Right lobe of liver (tissue), 6 donors: ENCODE measurements at regions not wholly inside any gene's neighbourhood (a gene's known extent, or its start where the extent isn't known, plus 50 kb on each side); places are given as distances from the start of the nearest gene placed in this dataset.

ENCODE experiments used
- ATAC-seq, 4 donors: fragments of 200-7000 bp; cut with Tn5 transposase; one replicate each; pipeline ENCODE4 v1.9.1; 2020; ENCODE audit warnings: mild to moderate bottlenecking in 4 of 4, moderate library complexity in 4 of 4
- DNase-seq, 3 donors: peaks; one replicate each; pipeline ENCODE4 v3.0.0-alpha.2; 2020
- H3K27ac ChIP-seq, 3 donors: fragments of 200-600 bp; one replicate each; pipeline ENCODE4 v1.8.0; 2022
- H3K27me3 ChIP-seq, 2 donors: fragments of 200-600 bp; one replicate each; pipeline ENCODE4 v1.8.0; 2022
- H3K36me3 ChIP-seq, 4 donors: fragments of 200-600 bp; sonication (generic) in 1 of 4; one replicate each; pipeline versions ENCODE4 v1.5.1 to v1.8.0; 2017 to 2022; ENCODE audit warnings: control low read depth in 1 of 4
- H3K4me1 ChIP-seq, 4 donors: fragments of 200-600 bp; sonication (generic) in 1 of 4; one replicate each; pipeline versions ENCODE4 v1.5.1 to v1.8.0; 2017 to 2022; ENCODE audit warnings: control low read depth in 1 of 4
- H3K4me3 ChIP-seq, 3 donors: fragments of 200-600 bp; one replicate each; pipeline ENCODE4 v1.8.0; 2022
- H3K9me3 ChIP-seq, 4 donors: fragments of 200-600 bp; sonication (generic) in 1 of 4; one replicate each; pipeline versions ENCODE4 v1.5.1 to v1.8.0; 2017 to 2022; ENCODE audit warnings: control low read depth in 1 of 4
- POLR2A ChIP-seq: fragments of 450-650 bp; IDR thresholded peaks from one replicate; pipeline ENCODE4 v1.6.1; 2017; ENCODE audit warnings: antibody characterized with exemption, mild to moderate bottlenecking
- WGBS: methylation state at CpG from one replicate; pipeline ENCODE4 v1.1.6; 2018; ENCODE audit warnings: low coverage, low lambda C conversion rate; ENCODE audit not compliant: insufficient coverage; ENCODE audit errors: missing lambda C conversion rate; 5-methylcytosine and 5-hydroxymethylcytosine counted together
- intact Hi-C, 2 donors: fragments of 100-400 bp; cut with DNase I; formaldehyde crosslinking; loops; one replicate each; pipeline versions ENCODE4 v1.11.2 to v1.14.1; 2022
- TF ChIP-seq, protein P1 (sequence below), 4 donors: fragments of 200-600 bp in 3 of 4; fragments of 450-650 bp in 1 of 4; IDR thresholded peaks; one replicate each; pipeline versions ENCODE4 v1.5.1 to v1.8.0; 2016 to 2022; ENCODE audit warnings: antibody characterized with exemption in 4 of 4, mild to moderate bottlenecking in 2 of 4
- donor health status: DM: no; HTN: yes; CAD: no.
- donor health status: DM: no; HTN: no; CAD: no.
- donor health status: DM: no; HTN: no; CAD: no.
- donor health status: DM: no; HTN: yes; CAD: no.
- donor health status: DM: no; HTN: yes; CAD: no.

DNA sequence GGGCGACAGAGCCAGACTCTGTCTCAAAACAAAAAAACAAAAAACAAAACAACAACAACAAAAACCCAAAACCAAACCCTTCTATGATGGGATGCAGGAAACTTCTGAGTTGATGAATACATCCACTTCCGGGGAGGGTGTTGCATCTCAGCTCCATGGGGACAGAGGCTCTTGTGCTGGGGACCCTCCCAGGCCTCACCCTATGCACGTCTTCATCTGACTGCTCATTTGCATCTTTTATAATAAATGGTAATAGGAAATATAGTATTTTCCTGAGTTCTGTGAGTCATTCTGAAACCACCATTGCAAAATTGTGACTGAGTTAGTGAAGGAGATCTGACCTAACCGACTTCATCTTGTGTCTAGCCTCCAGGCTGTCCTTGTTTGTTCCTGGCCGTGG is 109.5 kb upstream of the SLC28A3 start:
- TF ChIP-seq, protein P1, sequence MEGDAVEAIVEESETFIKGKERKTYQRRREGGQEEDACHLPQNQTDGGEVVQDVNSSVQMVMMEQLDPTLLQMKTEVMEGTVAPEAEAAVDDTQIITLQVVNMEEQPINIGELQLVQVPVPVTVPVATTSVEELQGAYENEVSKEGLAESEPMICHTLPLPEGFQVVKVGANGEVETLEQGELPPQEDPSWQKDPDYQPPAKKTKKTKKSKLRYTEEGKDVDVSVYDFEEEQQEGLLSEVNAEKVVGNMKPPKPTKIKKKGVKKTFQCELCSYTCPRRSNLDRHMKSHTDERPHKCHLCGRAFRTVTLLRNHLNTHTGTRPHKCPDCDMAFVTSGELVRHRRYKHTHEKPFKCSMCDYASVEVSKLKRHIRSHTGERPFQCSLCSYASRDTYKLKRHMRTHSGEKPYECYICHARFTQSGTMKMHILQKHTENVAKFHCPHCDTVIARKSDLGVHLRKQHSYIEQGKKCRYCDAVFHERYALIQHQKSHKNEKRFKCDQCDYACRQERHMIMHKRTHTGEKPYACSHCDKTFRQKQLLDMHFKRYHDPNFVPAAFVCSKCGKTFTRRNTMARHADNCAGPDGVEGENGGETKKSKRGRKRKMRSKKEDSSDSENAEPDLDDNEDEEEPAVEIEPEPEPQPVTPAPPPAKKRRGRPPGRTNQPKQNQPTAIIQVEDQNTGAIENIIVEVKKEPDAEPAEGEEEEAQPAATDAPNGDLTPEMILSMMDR (IDR thresholded peaks at IDR 0.05): no peak
- no peak for TF ChIP-seq POLR2A
- no peak for DNase-seq
- Histone ChIP-seq H3K27me3 (no peaks in the 10 kb centered on the region), H3K27ac (no peak overlapping the region), H3K36me3 (no peaks in the 10 kb centered on the region), H3K9me3 (no peaks in the 10 kb centered on the region), H3K4me3 (no peak overlapping the region), H3K4me1 (no peaks in the 10 kb centered on the region)
- WGBS: 36% methylated on average over 3 of the region's 5 CpGs
- ATAC-seq: no peak
- intact Hi-C loops: no loop called here

DNA sequence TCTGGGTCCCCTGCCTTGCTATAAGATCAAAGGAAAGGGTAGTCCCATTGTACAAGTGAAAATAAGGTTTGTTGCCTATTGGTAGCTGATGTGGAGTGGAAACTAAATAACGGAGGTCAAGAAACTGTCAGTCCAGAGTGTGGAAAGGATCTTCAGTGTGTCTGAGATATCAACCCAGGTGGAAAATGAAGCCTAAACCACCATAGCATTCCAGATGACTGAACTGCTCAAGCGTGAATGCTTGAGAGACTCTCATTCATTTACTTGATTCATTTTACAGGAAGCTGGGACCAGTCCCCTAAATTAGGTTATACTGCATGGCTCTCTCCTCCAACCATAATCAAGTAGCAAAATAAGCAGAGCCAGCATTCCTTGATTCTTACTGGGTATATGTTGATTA is 116.0 kb upstream of the SLC28A3 start:
- TF ChIP-seq, protein P1 (IDR thresholded peaks at IDR 0.05): no peak
- no peak for TF ChIP-seq POLR2A
- Histone ChIP-seq H3K4me3 (no peak overlapping the region), H3K27ac (no peak overlapping the region), H3K27me3 (no peaks in the 10 kb centered on the region), H3K36me3 (no peaks in the 10 kb centered on the region), H3K4me1 (no peaks in the 10 kb centered on the region), H3K9me3 (peaks cover 0 to 5% (median 0%) of the 10 kb centered on the region in 4 donors)
- DNase-seq (no peak), ATAC-seq (no peak)
- 86% methylated on average over 2 of the region's 2 CpGs for WGBS
- intact Hi-C loops: no loop called here

DNA sequence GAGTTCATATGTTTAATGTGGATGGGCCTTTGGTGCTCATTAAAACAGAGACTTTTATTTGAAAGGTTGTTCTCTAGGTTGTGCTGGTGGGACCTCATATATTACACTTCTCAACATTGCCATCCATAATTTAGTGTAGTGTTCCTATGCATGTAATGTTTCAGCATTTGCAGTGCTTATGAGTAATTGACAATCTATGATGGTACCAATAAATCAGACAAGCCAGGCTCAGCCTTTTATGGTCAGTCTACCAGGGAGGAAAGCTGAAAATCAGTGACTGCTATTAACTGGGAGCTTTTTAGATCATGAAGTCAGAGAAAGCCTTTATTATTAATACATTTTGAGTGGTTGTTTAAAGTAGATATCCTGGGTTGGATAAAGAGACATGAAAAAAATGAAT is 120.1 kb upstream of the SLC28A3 start:
- no peak for TF ChIP-seq POLR2A
- TF ChIP-seq, protein P1 (IDR thresholded peaks at IDR 0.05): no peak
- Histone ChIP-seq H3K9me3 (peaks cover 0 to 5% (median 0%) of the 10 kb centered on the region in 4 donors), H3K27me3 (no peaks in the 10 kb centered on the region), H3K36me3 (no peaks in the 10 kb centered on the region), H3K4me1 (peaks cover 0 to 2% (median 0%) of the 10 kb centered on the region in 4 donors), H3K4me3 (no peak overlapping the region), H3K27ac (no peak overlapping the region)
- ATAC-seq (no peak), DNase-seq (no peak)
- intact Hi-C loops: no loop called here

DNA sequence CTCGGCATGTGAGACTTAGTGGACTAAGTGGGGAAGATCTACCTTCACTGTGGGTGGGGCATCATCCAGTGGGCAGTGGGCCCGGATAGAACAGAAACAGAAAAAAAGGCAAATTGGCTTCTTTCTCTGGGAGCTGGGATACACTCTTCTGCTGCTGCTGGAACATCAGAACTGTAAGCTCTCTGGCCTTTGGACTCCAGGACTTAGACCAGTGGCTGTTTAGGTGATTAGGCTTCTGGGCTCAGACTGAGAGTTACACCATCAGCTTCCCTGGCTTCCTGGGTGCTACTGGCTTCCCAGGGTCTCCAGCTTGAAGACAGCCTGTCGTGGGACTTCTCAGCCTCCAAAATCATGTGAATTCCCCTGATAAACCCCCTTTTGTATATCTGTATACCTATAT is 122.7 kb upstream of the SLC28A3 start:
- H3K27me3 ChIP-seq: no peaks in the 10 kb centered on the region
- TF ChIP-seq POLR2A: no peak
- TF ChIP-seq, protein P1 (IDR thresholded peaks at IDR 0.05): no peak
- DNase-seq: peak in 1 of 3 donors; percentile 49
- 44% methylated on average over 2 of the region's 3 CpGs for WGBS
- H3K9me3 ChIP-seq: peaks cover 0 to 1% (median 0%) of the 10 kb centered on the region in 4 donors
- H3K4me1 ChIP-seq: peaks cover 0 to 2% (median 0%) of the 10 kb centered on the region in 4 donors
- H3K36me3 ChIP-seq: no peaks in the 10 kb centered on the region
- ATAC-seq: peak; percentile 77 to 100 (median 88)
- H3K4me3 ChIP-seq: no peak overlapping the region
- H3K27ac ChIP-seq: no peak overlapping the region
- intact Hi-C loops: no loop called here
